A549 (cell line): ENCODE measurements at regions not wholly inside any gene's neighbourhood (a gene's known extent, or its start where the extent isn't known, plus 50 kb on each side); places are given as distances from the start of the nearest gene placed in this dataset.
"Not testable (repeated sequence)": the region's sequence is repeated elsewhere in the genome, so short reads cannot be mapped to it uniquely, and the experiment has no call there.

Experiments used
- CTCF ChIP-seq: fragments of >200 bp; sonication (Bioruptor Twin); formaldehyde crosslinking; IDR thresholded peaks from 3 replicates; pipeline ENCODE4 v1.5.1; 2016
- JUNB ChIP-seq: fragments of >200 bp; sonication (Bioruptor Twin); formaldehyde crosslinking; IDR thresholded peaks from 2 replicates; pipeline ENCODE4 v1.6.1; 2016
- PBX3 ChIP-seq: IDR thresholded peaks from 2 replicates; pipeline ENCODE4 v1.6.1; 2012
- POLR2A ChIP-seq: IDR thresholded peaks from 2 replicates; pipeline ENCODE4 v1.6.1; 2012; ENCODE audit warnings: mild to moderate bottlenecking, low read length
- POLR2AphosphoS2 ChIP-seq: conservative IDR thresholded peaks from 2 replicates; pipeline ENCODE4 v1.6.1; 2012; ENCODE audit warnings: low read length, improper control_type of control experiment, inconsistent platforms
- USF2 ChIP-seq: fragments of 450-650 bp; IDR thresholded peaks from 2 replicates; pipeline ENCODE4 v1.6.1; 2014; ENCODE audit warnings: antibody characterized with exemption

GRCh38 chr10:93232159-93232558 lies 158.5 kb downstream of the CYP26A1 start:
- TF ChIP-seq CTCF, POLR2A, JUNB, USF2, POLR2AphosphoS2, PBX3: not testable (repeated sequence)
